Astrocyte (in vitro differentiated cells and primary cell): ENCODE measurements at regions not wholly inside any gene's neighbourhood (a gene's known extent, or its start where the extent isn't known, plus 50 kb on each side); places are given as distances from the start of the nearest gene placed in this dataset.

Experiments used
- CTCF ChIP-seq: IDR thresholded peaks from 2 replicates; pipeline ENCODE4 v1.5.1; 2011; ENCODE audit warnings: low read depth, mild to moderate bottlenecking, inconsistent platforms, low read length, moderate library complexity; ENCODE audit not compliant: insufficient read depth
- EZH2 ChIP-seq: IDR thresholded peaks from 2 replicates; pipeline ENCODE4 v1.6.1; 2012; ENCODE audit warnings: mild to moderate bottlenecking, low read length, inconsistent platforms; ENCODE audit not compliant: insufficient read depth

- no peak for TF ChIP-seq CTCF
- no peak for TF ChIP-seq EZH2
Observed at GRCh38 chr2:126770466-126770865, 114.5 kb downstream of the GYPC start.
